Smooth muscle cell of the brain vasculature (primary cell): ENCODE measurements at regions not wholly inside any gene's neighbourhood (a gene's known extent, or its start where the extent isn't known, plus 50 kb on each side); places are given as distances from the start of the nearest gene placed in this dataset.
A peak's percentile ranks its signal among the peaks of the same experiment; 100 is the strongest.
"Not testable (repeated sequence)": the region's sequence is repeated elsewhere in the genome, so short reads cannot be mapped to it uniquely, and the experiment has no call there.

Source experiments
- DNase-seq: peaks from one replicate; pipeline ENCODE4 v3.0.0-alpha.2; 2012; ENCODE audit warnings: low read depth, low spot score

DNA sequence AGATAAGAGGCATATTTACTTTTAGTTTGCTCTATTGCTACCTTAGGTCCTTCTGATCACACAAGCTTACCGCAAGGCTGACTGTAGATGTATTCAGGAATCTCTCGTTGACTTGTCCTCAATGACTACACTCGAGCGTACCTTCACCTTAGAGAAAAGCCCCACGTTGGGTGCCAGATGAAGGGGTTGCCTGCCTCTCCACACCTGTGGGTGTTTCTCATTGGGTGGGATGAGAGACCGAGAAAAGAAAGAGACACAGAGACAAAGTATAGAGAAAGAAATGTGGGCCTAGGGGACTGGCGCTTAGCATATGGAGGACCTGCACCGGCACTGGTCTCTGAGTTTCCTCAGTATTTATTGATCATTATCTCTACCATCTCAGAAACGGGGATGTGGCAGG is 51.8 kb downstream of the ASCL4 start:
- no peak for DNase-seq

DNA sequence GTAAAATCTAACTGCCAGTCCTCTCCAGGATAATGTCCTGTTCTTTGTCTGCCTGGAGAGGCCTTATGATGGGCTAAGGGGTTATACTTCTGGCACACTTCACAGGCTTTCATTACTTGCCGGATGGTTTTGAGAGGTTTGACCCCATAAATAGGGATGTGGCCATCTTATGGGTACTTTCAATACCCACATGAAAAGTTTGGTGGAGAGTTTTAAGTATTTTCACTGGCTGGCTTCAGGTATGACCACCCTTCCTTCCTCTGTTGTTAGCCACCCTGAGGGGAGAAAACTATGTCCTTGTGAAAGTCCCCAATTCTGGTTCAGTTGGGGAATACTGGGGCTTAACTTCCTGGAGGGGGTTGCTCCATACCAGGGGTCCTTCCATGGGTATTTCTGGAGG is 54.8 kb downstream of the ASCL4 start:
- no peak for DNase-seq

DNA sequence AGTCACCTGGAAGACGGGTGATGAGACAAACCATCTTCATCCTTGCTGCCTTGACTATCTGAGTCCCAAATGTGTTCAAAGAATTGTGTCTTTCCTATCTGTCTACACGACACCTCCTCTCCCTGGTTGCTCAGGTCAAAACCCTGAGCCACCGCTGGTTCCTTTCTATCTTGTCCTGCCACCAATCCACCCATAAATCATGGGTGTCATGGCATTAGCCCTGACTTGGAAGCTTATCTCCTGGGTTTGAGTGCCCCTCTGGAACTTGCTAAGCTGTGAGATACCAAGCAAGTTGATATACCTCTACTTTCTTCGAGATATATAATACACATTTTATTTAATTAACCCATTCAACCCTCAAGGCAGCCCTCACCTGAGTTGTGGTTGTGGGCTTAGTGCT is 57.9 kb downstream of the ASCL4 start:
- DNase-seq = no peak

DNA sequence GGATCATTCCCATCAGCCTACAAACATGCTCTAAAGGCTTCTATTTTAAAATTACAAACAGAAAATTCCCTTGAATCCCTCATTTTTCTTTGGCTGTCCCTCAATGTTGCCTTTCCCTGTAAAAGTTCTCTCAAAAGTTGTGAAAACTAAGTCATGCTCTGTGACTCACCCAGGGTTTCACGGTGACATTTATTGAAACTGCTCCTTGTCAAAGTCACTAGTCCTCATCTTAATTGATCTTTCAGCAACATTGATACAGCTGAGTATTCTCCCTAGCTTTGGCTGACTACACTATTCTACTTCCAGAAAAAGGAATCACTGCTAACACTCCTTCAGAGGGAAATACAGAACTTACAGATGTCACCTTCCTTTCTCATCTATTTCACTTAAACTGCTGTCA is 65.7 kb downstream of the ASCL4 start:
- no peak for DNase-seq

DNA sequence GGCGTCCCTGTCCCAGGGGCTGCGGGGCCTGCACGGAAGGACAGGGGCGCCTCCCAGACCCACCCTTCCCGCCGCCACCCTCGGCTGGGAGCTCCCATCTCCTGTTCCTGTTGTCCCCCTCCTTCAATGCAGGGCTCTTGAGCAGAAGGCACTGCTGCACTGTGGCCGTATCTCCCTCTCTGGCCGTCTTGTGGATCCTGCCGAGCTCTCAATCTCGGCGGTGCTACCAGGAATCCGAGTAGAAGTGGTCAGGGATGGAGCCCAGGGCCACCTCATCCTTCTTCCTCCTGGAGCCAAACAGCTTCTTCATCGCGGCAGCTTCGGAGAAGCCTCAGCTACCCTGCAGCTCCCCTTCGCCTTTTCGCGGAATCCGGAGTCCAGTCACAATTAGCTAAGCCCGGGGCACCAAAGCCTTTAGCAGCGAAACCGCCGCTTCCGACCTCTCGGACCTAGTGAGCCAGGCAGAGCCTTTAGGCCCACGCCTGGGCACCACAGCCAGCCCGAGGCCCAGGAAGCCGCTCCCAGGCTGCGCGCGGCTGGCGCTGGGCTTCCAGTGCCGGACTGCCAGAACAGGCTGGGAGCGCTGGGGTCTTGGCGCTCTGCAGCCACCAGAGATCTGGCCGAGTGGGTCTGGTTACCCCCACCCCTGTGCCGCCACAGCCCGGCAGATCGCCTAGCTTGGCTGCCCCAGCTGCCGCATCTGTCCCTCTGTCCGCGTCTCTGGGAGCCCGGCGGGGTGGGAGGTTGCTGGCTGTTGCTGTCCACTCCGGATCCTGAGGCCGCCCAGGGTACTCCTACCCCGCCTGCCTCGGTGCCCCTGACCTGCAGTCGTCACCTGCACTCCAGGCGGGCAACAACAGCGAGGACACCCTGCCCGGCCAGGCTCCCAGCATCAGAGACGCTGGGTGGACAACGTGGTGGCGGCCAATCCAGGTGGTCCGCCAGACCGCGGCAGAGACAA is 69.1 kb downstream of the ASCL4 start:
- no peak for DNase-seq

DNA sequence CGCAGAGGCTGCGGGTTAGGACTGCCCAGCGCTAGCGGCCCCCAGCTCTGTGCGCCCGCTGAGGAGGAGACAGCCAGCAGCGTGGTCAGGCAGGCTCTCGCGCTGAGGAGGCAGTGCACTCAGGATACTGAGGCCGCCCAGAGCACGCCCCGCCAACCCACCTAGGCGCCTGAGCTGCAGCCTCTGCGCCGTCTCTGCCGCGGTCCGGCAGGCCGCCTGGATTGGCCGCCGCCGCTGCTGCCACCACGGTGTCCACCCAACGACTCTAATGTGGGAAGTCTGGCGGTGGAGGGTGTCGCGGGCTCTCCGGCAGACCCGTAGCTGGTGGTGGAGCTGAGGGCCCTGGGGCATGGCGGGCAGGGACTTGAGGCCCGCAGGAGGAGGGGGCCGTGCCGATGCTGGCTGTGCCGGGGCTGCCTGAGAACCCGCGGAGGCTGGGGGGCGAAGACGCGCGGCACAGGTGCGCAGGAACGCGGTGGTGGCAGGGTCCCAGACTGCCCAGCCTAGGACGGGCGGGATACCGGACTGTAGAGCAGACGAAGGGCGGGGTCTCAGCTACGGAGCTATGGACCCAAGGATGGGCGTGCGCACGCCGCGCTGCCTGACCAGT is 69.9 kb downstream of the ASCL4 start:
- DNase-seq = no peak

DNA sequence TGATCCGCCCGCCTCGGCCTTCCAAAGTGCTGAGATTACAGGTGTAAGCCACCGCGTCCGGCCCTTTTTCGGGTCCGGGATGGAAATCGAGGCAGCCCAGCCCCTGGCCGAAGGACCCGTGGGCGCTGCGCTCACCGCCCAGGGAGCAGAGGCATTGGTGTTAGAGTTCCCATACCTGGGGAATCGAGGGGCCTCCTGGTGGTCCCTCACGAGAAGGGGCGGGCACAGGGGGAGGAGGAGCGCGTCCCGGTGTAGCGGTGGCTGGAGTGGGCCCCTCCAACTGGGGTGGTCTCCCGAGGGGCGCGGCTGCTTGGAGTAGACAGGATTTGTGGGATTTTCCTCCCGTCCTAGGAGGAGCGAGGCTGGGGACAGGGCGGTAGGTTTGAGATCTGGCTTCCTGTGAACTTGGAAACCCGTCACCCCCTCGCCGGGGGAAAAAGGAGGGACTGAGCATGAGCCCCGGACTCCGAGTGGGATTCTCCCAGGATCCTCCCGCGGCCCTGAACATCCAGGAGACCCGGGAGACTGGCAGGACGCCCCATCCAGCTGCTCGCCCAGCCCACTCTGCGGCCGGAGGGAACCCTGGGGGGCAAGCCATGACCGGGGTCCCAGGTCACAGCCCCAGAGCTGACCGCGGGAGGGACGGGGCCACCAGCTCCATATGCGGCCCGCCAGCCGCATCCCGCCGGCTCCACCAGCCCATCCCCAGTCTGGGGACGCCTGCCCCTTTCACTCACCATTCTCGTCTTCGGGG is 70.9 kb downstream of the ASCL4 start:
- no peak for DNase-seq

DNA sequence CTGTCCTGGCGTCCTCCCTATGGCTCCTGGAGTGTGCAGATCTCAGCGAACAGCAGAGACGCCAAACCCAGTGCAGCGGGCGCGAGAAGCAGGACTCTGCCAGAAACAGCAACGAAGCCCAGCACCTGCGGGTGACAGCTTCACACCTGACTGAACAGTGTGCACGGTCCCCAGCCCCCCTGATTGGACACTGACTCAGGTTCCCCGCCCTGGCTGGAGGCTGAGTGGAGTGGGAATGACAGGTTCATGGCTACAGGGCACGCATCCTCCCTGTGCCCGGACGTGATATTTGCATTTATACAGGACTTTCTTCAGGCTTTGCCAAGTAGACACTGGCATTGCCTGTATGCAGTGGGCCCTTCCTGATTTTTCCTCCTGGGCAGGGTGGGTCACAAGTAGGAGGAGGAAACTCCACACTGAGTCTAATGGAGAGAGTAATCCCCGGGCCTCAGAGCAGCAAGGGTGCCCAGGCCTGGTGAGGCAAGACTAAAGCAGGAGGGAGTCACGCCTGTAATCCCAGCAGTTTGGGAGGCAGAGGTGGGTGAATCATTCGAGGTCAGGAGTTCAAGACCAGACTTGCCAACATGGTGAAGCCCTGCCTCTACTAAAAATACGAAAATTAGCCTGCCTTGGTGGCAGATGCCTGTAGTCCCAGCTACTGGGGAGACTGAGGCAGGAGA is 71.6 kb downstream of the ASCL4 start:
- DNase-seq = no peak

DNA sequence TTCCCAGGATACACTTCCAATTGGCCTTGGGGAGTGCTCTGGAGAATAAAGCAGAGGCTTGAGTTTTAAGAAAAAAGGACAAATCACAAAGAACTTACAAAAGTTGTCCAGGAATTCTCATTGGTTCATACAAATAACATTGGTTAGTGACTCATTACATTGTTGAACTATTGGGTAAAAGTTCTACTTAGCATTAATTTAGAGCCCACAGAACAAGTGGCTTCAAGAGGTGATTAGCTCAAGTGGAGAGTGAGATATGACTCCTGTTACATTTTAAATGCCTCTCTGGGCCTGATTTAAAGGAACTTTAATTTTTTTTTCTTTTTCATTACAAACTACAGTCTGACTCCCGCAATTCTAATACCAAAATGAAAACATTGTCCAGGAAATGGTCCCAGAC is 72.9 kb downstream of the ASCL4 start:
- no peak for DNase-seq

DNA sequence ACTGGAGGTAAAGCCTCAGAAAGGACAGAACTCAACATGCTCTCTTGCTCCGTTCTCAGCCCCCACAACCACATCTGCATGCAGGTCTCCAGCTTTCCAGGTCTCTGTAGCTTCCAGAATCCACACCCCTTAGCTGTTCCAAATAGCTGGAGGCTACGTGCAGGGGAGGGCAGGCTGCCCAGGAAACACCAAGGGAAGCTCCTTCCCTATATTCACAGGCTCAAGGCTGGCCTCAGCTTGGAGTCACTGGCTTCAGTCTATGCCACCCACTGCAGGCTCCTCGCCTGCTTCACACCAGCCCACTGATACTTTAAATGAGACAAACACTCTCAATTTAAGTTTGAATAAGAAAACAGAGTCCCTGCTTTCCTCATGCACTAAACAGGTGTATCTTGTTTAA is 73.3 kb downstream of the ASCL4 start:
- DNase-seq = no peak

DNA sequence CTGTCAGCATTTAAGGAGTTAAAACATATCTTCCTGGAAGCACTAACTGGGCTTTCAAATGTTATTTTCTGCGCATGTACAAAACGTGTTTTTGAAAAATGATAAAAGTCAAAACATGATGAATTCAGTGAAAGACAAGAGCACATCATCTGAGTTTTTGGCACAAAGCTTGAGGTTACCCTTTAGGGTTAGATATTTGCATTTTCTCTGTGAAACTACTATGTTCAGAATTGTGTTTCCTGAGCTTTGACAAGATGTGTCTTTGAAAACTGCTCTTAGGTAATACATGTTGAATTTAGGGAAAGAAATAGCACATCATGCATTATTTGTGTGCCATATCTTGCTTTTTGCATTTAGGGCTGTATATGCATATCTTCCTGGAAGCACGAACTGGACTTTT is 79.0 kb downstream of the ASCL4 start:
- no peak for DNase-seq

DNA sequence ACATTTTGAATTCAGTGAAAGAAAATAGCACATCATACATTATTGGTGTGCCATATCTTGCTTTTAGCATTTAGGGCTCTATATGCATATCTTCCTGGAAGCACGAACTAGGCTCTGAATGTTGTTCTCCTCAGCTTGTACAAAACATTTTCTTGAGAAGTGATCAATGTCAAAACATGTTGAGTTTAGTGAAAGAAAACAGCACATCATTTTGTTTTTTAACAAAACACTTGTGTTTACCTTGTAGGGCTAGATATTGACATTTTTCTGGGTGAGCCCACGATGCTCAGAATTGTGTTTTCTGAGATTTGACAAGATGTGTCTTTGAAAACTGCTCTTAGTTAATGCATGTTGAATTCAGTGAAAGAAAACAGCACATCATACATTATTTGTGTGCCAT is 81.0 kb downstream of the ASCL4 start:
- no peak for DNase-seq

DNA sequence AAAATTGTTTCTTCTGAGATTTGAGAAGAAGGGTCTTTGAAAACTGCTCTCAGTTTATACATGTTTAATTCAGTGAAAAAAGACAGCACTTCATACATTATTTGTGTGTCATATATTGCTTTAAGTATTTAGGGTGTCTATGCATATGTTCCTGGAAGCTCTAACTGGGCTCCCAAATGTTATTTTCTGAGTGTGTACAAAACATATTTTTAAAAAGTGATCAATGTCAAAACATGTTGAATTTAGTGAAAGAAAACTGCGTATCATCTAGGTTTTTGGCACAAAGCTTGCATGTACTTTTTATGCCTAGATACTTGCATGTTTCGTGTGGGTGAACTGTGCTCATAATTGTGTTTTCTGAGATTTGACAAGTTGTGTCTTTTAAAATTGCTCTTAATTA is 81.6 kb downstream of the ASCL4 start:
- DNase-seq = no peak

DNA sequence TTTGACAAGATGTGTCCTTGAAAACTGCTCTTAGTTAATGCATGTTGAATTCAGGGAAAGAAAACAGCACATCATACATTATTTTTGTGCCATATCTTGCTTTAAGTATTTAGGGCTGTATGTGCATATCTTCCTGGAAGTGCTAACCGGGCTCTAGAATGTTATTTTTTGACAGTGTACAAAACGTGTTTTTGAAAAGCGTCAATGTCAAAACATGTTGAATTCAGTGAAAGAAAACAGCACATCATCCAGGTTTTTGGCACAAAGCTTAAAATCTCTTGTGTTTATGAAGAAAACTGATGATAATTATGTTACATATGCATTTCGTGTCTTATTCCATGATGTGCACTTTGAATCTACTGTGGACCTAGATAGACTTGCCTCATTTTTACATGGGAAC is 82.7 kb downstream of the ASCL4 start:
- DNase-seq = no peak

DNA sequence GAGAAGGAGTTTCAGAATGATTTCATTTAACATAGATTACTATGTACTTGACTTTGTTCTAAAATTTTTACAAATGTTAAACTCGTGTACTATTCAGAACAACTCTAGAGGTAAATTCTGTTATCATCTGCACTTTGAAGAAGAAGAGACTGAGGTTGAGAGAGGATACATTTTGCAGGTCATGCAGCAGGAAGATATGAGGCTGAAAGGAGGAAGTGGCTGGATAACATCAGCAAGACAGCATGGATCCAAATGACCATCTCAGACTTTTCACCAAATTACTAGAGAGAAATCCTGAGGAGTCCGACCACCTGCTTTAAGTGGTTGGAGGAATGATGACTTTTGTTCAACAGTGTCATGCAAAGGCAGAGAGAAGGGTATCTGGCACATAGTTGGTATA is 84.9 kb downstream of the ASCL4 start:
- no peak for DNase-seq

DNA sequence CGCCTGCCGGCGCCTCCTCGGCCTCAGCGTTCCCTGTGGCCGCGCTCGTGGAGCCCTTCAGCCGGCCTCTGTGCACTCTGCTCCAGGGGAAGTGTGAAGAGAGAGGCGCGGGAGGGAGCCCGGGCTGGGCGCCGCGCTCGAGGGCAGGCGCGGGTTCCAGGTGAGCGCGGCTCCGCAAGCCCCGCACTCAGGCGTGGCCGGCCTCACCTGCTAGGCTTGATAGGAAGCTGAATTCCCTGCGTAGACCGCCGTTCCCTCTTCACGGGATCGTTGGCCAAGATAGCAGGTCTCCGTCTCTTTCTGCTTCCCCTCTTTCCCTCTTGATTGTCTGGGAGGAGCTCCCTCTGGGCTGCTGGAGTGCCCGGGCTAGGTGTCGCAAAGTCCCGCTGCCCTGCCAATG is 89.7 kb downstream of the ASCL4 start:
- no peak for DNase-seq

DNA sequence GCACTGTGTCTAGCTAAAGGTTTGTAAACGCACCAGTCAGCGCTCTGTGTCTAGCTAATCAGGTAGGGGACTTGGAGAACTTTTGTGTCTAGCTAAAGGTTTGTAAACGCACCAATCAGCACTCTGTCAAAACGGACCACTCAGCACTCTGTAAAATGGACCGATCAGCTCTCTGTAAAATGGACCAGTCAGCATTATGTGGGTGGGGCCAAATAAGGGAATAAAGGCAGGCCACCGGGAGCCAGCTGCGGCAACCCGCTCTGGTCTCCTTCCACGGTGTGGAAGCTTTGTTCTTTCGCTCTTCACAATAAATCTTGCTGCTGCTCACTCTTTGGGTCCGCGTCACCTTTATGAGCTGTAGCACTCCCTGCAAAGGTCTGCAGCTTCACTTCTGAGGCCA is 90.2 kb downstream of the ASCL4 start:
- not testable (repeated sequence) for DNase-seq

DNA sequence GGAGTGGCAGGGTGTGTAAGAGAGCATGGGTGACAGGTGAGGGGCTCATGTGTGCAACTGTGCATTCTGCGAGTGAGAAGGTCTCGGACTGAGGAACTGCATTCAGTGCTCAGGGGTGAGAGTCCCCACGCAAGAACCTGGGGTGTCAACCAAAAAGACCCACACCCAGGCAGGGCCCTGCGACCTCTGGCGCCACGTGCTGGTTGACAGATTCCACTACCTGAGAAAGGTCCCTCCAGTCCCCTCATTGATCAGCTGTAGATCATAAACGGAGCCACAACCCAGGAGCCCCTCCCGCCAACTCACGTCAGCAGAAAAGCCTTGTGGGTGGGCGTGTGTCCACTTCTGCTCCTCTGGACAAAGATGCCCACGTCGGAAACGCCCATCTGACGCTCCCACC is 98.7 kb downstream of the ASCL4 start:
- DNase-seq = no peak

DNA sequence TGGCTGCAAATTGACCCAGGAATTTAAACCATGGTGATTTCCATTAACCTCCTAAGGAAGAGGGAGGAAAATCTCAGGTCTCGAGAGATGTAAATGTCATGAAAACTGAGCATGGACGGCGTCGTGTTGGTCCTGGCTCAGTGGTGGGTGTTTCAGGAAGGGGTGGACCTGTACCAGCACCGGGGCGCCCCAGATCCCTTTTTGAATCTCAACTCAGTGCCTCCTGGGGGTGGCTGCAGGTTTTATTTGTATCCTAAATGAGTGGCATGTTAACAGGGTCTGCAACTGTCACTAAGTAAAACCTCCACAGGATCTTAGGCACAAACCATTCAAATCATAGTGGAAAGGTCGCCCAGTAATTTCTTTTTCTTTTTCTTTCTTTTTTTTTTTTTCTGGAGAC is 101.3 kb downstream of the ASCL4 start:
- DNase-seq = no peak

DNA sequence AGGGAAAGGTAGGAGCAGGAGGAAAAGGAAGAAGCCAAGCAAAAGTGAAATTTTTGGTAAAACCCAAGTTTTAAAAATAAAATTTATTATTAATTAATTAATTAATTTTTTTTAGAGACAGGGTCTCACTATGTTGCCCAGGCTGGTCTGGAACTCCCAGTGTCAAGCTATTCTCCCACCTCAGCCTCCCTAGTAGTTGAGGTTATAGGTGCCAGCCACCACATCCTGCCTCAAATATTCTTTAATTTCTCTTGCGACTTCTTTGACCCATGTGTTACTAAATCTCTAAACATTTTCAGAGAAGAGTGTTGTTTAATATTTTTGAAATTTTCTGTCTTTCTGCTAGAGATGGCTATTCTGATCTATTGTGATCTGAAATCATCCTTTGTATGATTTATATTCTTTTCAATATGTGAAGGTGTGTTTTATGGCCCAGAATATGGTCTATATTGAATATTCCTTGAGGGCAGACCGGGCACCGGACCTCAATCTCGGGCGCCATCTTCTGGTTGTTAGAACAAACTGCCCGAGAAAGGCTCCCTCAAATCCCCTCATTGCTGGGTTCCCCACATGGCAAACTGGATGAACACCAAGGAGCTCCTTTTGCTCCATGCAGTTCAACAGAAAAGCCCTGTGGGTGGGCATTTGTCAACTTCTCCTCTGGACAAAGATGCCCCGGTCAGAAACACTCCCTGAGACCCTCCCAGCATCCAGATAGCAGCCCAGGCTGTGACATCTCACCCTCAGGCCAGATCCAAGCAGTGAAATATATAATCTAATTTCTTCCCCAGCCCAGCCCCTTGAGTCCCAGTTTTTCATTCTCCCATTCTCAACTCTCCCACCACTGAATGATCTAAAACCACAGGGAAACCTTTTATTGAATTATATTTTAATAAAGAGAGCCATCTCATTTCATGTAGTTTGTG is 110.5 kb downstream of the ASCL4 start:
- peak; percentile 9 for DNase-seq

DNA sequence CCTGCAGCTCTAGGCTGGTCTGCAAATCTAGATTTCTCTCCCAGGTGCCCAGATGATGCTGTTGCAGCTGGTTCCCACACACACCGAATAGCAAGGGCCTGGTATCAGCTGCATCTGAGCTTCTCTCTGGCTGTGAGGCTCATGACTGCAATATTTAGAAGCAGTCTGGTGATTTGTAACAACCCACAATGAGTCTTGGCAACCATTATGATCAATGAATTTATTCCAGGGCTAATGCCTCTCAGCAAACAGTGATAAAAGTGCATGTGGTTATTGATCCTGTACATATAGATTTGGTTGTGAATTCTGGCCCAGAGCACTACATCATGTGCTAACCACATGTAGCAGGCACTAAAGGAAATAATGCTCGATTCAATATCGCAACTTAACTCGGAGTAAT is 114.3 kb downstream of the ASCL4 start:
- no peak for DNase-seq
